ENCODE measurements at regions not wholly inside any gene's neighbourhood (a gene's known extent, or its start where the extent isn't known, plus 50 kb on each side); places are given as distances from the start of the nearest gene placed in this dataset.

DNA sequence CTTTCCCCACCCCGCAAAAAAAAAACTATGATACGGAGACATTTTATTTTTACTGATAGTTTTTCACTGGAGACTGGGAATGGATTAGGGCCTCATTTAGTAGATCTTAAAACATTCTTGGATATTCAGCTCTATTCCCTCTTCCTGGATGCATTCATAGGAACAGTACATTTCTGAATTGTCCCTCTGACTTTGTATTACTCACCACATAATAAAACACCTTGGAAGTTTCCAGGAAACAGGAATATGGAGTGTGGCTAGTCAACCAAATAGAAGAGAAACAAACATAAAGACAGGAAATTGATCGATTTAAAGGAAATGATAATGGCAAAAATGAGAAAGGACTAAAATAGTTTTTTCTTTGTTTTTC is 147.7 kb downstream of the GPX5 start:
- no peak overlapping the region for H2AFZ ChIP-seq (ENCODE audit: insufficient read depth, low read depth, low read length, poor library complexity, severe bottlenecking)
- H4K20me1 ChIP-seq (ENCODE audit: control insufficient read depth, insufficient read depth, low read length, poor library complexity, severe bottlenecking) = no peaks in the 10 kb centered on the region
- TF ChIP-seq, protein P1, sequence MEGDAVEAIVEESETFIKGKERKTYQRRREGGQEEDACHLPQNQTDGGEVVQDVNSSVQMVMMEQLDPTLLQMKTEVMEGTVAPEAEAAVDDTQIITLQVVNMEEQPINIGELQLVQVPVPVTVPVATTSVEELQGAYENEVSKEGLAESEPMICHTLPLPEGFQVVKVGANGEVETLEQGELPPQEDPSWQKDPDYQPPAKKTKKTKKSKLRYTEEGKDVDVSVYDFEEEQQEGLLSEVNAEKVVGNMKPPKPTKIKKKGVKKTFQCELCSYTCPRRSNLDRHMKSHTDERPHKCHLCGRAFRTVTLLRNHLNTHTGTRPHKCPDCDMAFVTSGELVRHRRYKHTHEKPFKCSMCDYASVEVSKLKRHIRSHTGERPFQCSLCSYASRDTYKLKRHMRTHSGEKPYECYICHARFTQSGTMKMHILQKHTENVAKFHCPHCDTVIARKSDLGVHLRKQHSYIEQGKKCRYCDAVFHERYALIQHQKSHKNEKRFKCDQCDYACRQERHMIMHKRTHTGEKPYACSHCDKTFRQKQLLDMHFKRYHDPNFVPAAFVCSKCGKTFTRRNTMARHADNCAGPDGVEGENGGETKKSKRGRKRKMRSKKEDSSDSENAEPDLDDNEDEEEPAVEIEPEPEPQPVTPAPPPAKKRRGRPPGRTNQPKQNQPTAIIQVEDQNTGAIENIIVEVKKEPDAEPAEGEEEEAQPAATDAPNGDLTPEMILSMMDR (IDR thresholded peaks at IDR 0.05) = no peak
- no peak for TF ChIP-seq EZH2 (IDR thresholded peaks at IDR 0.05; ENCODE audit: borderline replicate concordance, insufficient read depth, low read depth, low read length, poor library complexity, severe bottlenecking)
- no peaks in the 10 kb centered on the region for H3K36me3 ChIP-seq (replicated peaks in 1 of 2; ENCODE audit: control extremely low read depth in 1 of 2, control insufficient read depth in 1 of 2, extremely low read depth in 1 of 2, insufficient read depth in 2 of 2, low read length in 1 of 2)
- H3K4me1 Mint-ChIP-seq = peaks cover 8% of the 10 kb centered on the region
- H3K4me3 Mint-ChIP-seq = no peak overlapping the region
- H3K9ac ChIP-seq (ENCODE audit: low read length) = peak overlapping the region; percentile 0
- DNase-seq (no peak), ATAC-seq (ENCODE audit: low read depth) (no peak)
- no peak overlapping the region for H3K27ac Mint-ChIP-seq
- ChIA-PET POLR2A (no interaction called here), CTCF (no interaction called here)
- no peaks in the 10 kb centered on the region for H3K9me3 Mint-ChIP-seq (ENCODE audit: insufficient read depth)
- peaks cover 8% of the 10 kb centered on the region in 2 donors for H3K4me1 ChIP-seq (ENCODE audit: control insufficient read depth in 2 of 2, insufficient read depth in 2 of 2, low read length in 2 of 2)
- H3K79me2 ChIP-seq (ENCODE audit: control insufficient read depth, insufficient read depth, low read length) = no peaks in the 10 kb centered on the region
- H3K4me2 ChIP-seq (replicated peaks; ENCODE audit: low read depth, low read length, poor library complexity, severe bottlenecking) = no peak overlapping the region
- WGBS (ENCODE audit: insufficient coverage) = no CpG with 5 or more reads among the region's 3 CpGs
- H3K27me3 Mint-ChIP-seq = peaks cover 65% of the 10 kb centered on the region
- intact Hi-C loops (cut with micrococcal nuclease) = no loop called here
- no peak overlapping the region for H3K27ac ChIP-seq (ENCODE audit: low read length in 2 of 2)
- H3K4me3 ChIP-seq (ENCODE audit: control extremely low read depth in 1 of 5, extremely low read depth in 1 of 5, insufficient read depth in 1 of 5, low read depth in 2 of 5, low read length in 4 of 5) = no peak overlapping the region
- H3K27me3 ChIP-seq (replicated peaks in 1 of 4; ENCODE audit: control extremely low read depth in 1 of 4, control insufficient read depth in 3 of 4, insufficient read depth in 4 of 4, low read length in 3 of 4) = peaks cover 0 to 31% (median 30%) of the 10 kb centered on the region in 4 experiments
- H3K9me3 ChIP-seq (ENCODE audit: control extremely low read depth in 1 of 3, control insufficient read depth in 2 of 3, insufficient read depth in 1 of 3, low read length in 2 of 3) = peaks cover 0 to 10% (median 0%) of the 10 kb centered on the region in 3 donors

DNA sequence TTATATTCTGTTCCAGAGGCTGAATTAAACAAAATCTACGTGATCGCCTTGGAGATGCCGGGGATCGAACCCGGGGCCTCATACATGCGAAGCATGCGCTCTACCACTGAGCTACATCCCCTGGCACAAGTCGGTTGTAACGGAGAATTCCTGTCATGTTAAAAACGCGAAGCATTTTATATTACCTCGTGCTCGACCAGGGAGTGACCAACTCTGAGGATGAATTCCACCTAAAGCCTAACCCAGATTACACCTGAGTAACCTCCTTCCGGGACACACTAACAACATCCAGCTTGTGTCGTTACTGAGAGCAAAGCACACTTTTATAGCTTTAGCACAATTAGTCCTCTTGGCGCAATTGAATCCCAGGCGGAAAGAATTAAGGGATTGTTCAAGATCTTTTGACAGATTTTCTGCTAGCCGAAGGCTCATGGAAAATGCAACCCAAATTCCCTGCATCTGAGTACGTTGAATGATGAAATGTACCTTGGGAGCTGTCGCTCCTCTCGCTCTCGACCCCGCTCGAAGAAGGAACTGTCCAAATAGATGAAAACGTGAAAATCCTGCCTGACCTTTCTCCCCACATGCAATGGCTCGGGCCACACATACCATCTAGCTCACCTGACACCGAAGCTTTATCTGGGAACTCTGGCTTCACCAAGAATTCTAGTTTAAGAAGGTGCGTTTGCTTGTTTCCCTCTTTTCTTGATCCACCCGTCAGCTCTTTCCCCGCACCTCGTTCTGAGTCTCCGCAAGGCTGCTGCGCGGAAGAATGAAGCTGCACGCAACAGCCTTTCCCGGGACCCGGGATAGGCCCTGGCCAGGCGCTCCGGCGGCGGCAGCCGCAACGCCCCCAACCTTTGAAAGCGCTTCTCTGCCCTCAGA is 148.3 kb downstream of the GPX5 start:
- H3K9ac ChIP-seq (ENCODE audit: low read length) = peak overlapping the region; percentile 0
- peaks cover 8% of the 10 kb centered on the region in 2 donors for H3K4me1 ChIP-seq (ENCODE audit: control insufficient read depth in 2 of 2, insufficient read depth in 2 of 2, low read length in 2 of 2)
- POLR2A ChIA-PET = no interaction called here
- DNase-seq = peak; percentile 16
- no peaks in the 10 kb centered on the region for H3K79me2 ChIP-seq (ENCODE audit: control insufficient read depth, insufficient read depth, low read length)
- H3K27me3 ChIP-seq (replicated peaks in 1 of 4; ENCODE audit: control extremely low read depth in 1 of 4, control insufficient read depth in 3 of 4, insufficient read depth in 4 of 4, low read length in 3 of 4) = peaks cover 0 to 31% (median 28%) of the 10 kb centered on the region in 4 experiments
- no peak overlapping the region for H3K27ac Mint-ChIP-seq
- peaks cover 8% of the 10 kb centered on the region for H3K4me1 Mint-ChIP-seq
- no peak overlapping the region for H3K4me3 ChIP-seq (ENCODE audit: control extremely low read depth in 1 of 5, extremely low read depth in 1 of 5, insufficient read depth in 1 of 5, low read depth in 2 of 5, low read length in 4 of 5)
- 5% methylated on average over 30 of the region's 44 CpGs for WGBS (ENCODE audit: insufficient coverage)
- peak overlapping the region; percentile 4 for H2AFZ ChIP-seq (ENCODE audit: insufficient read depth, low read depth, low read length, poor library complexity, severe bottlenecking)
- CTCF ChIA-PET = no interaction called here
- H4K20me1 ChIP-seq (ENCODE audit: control insufficient read depth, insufficient read depth, low read length, poor library complexity, severe bottlenecking) = no peaks in the 10 kb centered on the region
- ATAC-seq (ENCODE audit: low read depth) = no peak
- H3K36me3 ChIP-seq (replicated peaks in 1 of 2; ENCODE audit: control extremely low read depth in 1 of 2, control insufficient read depth in 1 of 2, extremely low read depth in 1 of 2, insufficient read depth in 2 of 2, low read length in 1 of 2) = no peaks in the 10 kb centered on the region
- intact Hi-C loops (cut with micrococcal nuclease) = no loop called here
- H3K9me3 ChIP-seq (ENCODE audit: control extremely low read depth in 1 of 3, control insufficient read depth in 2 of 3, insufficient read depth in 1 of 3, low read length in 2 of 3) = peaks cover 0 to 10% (median 0%) of the 10 kb centered on the region in 3 donors
- peak overlapping the region; percentile 38 for H3K4me3 Mint-ChIP-seq
- H3K4me2 ChIP-seq (replicated peaks; ENCODE audit: low read depth, low read length, poor library complexity, severe bottlenecking) = peak overlapping the region; percentile 9
- peaks cover 63% of the 10 kb centered on the region for H3K27me3 Mint-ChIP-seq
- H3K9me3 Mint-ChIP-seq (ENCODE audit: insufficient read depth) = no peaks in the 10 kb centered on the region
- TF ChIP-seq, protein P1 (IDR thresholded peaks at IDR 0.05) = no peak
- no peak for TF ChIP-seq EZH2 (IDR thresholded peaks at IDR 0.05; ENCODE audit: borderline replicate concordance, insufficient read depth, low read depth, low read length, poor library complexity, severe bottlenecking)
- no peak overlapping the region for H3K27ac ChIP-seq (ENCODE audit: low read length in 2 of 2)

Measured in B cell (primary cell).